ENCODE measurements at regions not wholly inside any gene's neighbourhood (a gene's known extent, or its start where the extent isn't known, plus 50 kb on each side); places are given as distances from the start of the nearest gene placed in this dataset.

DNA sequence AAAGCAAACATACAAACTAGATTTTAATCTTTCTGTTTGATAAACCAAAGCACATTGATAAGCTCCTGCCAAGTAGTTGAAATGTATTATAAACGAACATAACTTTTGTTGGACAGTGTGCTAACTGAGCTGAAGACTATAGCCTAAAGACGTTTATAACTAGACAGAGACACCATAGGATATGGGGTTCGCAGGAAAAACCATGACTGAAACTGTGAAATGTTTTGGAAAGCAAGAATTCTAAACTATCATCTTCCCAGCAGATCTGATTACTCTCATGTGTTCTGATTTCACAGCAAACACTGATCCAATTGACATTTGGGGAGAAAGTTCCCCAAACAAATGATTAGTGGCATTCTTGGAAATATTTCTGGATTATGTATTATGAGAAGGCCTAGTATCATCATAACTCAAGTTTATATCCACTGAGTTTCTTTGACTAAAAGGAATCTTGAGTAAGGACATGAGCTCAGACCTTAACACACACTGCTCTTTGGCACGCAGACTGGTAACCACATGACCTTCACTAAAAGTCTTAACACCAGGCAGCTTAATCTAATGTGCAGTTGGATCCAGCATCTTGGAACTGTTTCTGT is 375.2 kb downstream of the ZNF608 start:
- DNase-seq (ENCODE audit: low spot score), result no peak

DNA sequence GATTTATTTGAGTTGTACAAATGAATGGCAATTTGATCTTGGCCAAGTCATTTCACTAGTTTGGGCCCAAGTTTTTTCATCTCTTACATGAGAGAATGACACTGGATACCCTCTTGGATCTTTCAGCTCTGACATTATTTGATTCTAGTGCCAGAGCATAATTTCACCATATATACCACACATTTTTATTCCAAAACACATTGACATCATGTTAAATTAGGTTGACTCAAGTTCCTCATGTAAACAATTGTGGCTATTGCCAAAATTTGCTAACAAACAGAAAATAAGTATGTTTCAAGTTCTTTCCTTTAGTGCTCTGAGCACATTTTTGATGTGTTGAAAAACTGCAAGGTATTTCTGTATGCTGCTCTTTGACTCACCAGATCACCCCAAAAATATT is 375.8 kb downstream of the ZNF608 start:
- no peak for DNase-seq (ENCODE audit: low spot score)

DNA sequence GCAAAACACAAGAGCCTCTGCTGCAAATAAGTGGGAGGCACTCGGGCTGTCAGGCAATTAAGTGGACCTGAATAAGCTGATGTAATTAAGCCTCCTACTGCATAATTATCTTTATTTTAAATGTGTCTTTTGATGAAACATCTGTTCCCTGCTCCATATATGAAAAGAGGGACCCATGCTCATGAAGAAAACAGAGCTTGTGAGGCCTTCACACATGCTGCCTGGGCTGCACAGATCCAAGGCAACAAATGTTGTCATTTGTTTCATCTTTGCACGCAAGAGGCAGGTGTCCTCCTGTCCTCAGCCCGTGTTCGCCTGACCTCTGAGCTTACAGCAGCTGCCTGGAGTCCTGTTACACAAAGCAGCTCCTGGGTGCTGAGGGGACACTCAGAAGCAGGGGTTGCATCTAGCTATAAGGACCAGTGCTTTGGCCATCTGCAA is 381.1 kb downstream of the ZNF608 start:
- DNase-seq (ENCODE audit: low spot score), result no peak

DNA sequence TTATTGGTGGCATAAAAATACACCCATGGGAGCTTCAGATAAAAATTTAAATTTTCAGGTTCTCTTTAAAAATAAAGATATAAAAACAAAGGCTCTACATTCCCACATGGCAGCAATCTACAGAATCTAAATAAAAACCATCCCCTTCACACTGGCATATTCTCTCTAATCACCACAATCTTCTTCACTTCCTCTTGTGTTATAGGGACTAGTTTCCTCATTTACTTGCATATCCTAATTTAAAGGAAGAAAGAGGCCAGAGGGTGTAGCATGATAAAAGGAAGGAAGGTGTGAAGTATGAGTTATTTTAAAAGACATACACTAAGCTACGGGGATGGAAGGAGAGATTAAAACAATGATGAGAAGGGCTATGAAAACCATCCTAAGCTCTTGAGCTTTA is 390.5 kb downstream of the ZNF608 start:
- DNase-seq (ENCODE audit: low spot score), result no peak

DNA sequence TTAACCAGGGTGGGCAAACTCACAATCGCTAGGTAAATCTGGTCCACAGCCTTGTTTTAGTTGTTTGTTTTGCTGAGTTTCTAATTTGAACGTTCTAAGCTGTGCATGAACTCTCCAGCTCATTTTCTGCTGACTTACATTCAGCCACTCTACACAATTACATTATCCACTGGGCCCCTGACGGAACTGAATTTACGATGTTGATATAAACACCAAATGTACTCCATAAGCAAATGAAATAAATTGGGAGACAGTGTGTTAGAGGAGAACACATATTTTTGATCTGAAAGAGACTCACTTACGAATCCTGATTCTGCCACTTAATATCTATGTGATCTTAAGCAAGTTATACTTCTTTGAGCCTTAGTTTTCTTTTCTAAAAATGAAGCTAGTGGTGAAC is 393.4 kb downstream of the ZNF608 start:
- no peak for DNase-seq (ENCODE audit: low spot score)

DNA sequence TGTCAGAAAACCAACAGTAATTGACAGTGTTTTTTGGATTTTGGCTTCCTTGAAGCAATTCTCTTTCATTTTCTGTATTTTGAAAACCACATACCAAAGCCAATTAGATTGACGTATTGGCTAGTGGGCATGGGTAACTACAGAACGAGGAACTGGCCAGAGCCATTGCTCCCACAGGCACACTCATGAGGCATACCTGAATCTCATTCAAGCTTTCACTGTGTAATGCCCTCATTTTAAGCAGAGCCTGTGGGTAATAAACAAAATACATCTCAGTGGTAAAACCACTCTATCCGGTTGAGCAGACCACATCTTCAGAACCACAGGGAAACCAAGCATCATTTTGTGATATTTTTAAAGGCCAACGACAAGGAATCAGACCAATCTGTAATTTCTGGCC is 394.1 kb downstream of the ZNF608 start:
- no peak for DNase-seq (ENCODE audit: low spot score)

DNA sequence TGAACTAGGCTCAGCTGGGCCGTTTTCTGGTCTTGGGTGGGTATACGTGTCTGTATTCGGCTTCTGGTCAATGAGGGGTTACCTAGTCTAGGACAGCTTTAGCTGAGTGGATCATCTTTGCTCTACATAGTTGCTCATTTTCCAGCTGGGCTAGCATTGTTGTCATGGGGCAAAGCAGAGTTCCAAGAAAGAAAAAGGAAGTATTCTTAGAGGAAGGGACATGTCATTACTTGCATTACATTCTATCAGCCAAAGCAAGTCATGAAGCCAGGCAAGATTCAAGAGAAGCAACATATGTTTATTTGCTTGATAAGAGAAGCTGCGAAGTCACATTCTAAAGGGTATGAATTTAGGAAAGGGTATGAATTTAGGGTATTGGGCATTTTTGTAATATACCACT is 396.5 kb downstream of the ZNF608 start:
- DNase-seq (ENCODE audit: low spot score), result no peak

DNA sequence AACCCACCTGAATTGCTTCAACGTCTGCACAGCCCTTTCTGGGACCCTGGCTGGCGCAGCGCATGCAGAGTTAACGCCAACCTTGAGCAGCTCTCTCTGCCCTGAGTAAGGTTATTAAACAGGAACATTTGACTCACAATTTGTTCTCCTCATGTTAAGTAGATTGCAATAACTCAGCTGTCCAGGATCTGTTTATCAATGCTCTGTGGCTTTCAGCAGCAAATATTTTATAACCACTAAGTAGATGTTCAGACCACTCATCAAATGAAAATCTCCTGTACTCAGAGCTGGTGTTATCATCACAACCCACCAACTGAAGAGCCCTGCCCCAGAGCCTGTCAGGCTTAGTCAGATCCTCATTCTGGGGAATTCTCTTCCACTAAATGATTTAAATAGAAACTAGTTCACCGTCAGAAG is 403.0 kb downstream of the ZNF608 start:
- DNase-seq (ENCODE audit: low spot score), result no peak

DNA sequence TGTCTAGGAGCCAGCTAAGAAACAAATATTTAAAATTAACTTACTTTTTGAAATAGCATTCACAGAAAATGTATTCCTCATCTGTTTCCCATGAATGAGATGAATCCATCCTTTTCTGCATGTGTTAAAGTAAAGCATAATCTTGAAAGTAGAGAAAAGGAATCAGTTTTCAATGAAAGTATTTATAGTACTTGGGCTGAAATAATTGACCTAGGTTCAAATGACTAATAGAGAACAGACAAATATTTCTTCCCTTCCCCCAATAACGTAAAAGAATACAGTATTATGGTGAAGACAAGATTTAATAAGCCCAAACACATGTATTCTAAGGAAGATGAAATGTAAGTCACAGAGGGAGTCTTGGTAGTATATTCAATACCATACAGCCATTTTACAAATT is 403.5 kb downstream of the ZNF608 start:
- no peak for DNase-seq (ENCODE audit: low spot score)

DNA sequence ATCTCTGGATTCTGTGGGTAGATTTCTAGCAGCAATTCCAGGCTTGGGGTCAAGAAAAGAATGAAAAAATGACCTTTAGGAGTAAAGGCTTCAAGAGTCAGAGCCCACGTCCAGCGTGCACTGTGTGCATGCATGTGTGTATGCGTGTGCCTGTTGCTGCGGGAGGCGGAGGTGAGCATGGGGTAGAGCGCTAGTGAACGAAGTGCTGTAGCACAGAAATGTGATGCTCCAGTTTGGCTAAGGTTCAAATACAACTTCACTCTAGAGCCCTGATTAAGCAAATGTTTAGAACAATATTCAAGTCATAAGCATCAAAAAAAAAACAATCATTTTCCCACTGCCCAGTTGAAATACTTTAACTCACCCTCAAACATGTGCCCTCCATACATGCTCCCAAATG is 403.9 kb downstream of the ZNF608 start:
- no peak for DNase-seq (ENCODE audit: low spot score)

DNA sequence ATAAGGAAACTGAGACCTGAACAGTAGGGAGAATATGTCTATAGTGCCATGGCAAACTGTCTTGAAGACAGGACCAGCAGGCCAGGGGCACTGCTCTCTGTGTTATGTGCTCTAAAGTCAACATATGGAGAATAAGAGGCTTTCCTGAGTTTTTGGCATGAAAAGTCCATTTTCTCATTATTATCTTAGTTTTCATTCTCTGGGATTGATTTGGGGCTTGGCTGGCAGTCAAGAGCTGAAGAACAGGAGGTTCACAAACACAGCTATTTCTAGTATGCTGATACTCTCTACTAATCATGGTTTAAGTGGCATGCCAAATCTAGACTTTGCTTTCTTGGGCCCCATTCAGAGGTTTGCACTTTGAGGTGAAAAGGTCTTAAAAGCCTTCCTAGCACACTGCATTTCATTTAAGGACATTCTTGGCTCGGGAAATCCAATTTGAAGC is 404.4 kb downstream of the ZNF608 start:
- no peak for DNase-seq (ENCODE audit: low spot score)

DNA sequence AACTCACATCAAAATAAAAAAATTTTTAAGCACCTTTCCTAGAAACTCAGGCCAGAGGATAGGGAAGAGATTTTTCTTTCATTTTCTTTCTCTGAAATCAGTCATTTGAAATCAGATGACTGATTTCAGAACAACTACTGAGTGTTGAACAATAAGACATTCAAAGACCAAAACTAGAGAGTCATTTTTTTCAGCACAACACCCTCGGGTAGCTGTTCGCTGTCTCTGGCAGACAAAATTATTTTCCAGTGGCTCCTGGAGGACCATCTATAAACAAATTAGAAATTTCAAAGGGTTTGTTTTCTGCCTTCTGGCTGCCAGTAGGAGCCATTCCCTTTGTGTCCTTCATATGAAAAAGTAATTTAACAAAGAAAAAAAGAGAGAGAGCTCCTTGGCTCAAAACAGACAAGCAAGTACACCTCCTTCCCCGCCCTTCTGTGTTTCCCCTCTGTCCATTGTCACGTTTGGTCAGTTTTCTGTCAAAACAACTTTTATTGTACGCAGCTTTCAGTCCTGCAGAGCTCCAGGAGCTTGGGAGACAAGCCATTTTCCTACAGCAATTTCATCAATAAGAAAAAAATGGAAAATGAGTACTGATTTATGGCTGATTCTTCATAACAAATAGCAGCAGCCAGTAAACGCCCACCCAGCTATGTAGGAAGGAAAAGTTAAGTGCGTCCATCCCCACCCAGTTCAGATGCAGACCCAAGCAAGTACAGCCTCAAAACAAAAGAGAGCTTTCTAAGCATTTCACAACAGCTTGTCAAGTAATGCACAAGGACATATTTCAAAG is 405.2 kb downstream of the ZNF608 start:
- peak; percentile 9 for DNase-seq (ENCODE audit: low spot score)

DNA sequence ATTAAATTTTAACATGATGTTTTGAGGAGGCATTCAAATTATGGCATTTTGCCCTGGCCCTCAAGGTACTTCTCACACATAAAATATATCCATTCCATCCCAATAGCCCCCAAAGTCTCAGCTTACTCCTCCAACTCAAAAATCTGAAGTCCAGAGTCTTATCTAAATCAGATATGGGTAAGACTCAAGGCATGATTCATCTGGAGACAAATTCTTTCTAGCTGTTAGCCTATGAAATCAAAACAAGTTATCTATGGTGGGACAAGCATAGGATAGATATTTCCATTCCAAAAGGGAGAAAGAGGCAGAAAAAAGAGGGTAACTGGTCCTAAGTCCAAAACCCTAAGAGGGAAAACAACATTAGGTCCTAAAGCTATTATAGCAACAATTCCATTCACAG is 408.4 kb downstream of the ZNF608 start:
- DNase-seq (ENCODE audit: low spot score), result no peak

DNA sequence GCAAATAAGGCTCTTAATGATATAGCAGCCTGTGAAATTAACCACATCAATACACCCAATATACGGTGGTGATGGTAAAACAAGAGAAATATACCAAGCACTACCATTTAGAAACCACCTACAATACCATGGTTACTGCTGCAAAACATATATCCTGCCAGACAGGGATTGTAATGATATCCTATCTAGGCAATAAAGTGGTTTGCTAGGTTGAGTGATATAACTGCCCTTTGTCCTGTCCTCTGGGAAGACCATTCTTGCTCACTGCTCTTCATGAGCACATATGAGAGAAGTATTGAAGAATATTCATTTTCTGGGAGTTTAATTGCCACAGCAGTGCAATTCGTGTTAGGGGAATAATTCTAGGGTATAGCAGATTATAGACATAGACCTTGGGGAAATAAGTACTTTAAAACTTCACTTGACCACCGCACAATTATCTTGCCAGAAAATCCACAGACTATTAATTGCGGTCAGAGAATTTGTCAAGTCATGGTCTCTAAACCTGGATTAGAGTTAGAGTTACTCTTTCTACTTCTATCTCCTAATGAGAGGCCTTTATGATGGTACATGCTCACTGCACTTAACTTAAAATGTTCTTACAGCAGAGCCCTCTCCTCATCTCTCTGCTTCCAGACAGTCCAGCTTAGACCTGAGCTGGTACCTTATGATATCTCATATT is 413.0 kb downstream of the ZNF608 start:
- no peak for DNase-seq (ENCODE audit: low spot score)

DNA sequence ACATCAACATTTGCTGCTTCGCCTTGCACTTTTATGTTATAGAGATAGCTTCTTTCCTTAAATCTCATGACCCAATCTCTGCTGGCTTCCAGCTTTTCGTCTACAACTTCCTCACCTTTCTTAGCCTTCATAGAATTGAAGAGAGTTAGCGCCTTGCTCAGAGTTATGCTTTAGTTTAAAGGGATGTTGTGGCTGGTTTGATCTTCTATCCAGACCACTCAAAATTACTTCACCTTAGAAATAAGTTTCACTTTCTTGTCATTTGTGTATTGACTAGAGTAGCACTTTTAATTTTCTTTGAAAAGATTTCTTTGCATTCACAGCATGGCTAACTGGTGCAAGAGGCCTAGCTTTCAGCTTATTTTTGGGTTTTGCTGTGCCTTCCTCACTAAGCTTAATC is 414.2 kb downstream of the ZNF608 start:
- no peak for DNase-seq (ENCODE audit: low spot score)

DNA sequence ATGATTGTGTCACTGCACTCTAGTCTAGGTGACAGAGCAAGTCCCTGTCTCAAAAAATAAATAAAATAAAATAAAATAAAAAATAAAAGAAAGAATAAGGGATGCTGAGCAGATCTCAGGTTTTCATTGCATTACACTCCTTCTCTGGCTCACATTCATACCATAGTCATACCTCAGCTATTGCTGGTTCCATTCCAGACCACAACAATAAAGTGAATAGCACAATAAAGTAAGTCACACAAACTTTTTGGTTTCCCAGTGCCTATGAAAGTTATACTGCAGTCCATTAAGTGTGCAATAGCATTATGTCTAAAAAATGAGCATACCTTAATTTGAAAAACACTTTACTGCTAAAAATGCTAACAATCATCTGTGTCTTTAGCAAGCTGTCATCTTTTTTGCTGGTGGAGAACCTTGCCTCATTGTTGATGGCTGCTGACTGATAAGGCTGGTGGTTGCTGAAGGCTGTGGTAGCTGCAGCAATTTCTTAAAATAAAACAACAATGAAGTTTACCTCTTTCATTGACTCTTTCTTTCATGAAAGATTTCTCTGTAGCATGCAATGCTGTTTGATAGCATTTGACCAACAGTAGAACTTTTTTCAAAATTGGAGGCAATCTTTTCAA is 415.7 kb downstream of the ZNF608 start:
- DNase-seq (ENCODE audit: low spot score), result no peak

DNA sequence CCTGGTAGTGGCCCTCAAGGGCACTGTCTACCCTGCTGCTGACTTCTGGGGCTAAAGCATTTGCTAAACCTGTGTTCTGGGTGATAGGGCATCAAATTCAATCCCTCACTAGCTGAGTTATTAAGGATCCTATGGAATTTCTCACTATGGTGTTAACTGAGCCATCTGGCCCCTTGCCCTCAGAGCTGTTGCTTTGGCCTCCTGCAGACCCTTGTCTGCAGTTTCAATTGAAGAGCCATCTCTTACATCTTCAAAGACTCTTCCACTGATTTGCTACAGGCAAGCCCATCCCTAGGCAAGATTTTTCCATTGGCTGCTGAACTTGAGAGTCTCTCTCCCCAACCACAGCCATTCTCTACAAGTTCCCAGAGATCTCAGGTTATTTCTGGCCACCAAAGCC is 418.2 kb downstream of the ZNF608 start:
- no peak for DNase-seq (ENCODE audit: low spot score)

DNA sequence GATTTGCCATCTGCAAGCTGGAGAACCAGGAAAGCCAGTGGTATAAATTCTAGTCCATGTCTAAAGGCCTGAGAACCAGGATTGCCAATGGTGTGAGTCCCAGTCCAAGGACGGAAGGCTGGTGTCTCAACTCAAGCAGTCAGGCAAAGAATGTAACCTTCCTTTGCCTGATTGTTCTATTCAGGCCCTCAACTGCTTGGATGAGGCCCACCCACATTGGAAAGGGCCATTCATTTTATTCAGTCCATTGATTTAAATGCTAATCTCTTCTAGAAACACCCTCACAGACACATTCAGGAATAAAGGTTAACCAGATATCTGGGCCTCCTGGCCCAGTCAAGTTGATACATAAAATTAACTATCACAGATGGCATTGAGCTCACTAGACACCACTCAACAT is 427.8 kb downstream of the ZNF608 start:
- no peak for DNase-seq (ENCODE audit: low spot score)

DNA sequence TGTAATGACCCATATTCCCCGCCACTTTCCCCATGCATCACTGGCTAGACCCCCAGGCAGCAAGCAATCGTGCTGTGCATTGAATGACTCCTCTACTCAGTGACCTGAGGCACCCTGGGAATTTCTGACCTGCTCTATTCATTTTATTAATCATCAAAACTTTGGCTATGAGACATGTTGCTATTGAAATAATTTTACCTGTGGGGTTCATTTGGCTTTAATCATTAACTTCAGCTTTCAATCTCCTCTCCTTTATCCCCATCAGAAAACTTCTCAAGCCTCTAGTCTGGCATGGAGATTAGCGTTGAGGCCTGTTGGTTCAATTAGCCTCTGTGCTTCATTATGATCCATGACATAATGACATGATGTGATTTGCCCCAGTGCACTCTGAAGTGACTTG is 429.0 kb downstream of the ZNF608 start:
- DNase-seq (ENCODE audit: low spot score), result no peak

DNA sequence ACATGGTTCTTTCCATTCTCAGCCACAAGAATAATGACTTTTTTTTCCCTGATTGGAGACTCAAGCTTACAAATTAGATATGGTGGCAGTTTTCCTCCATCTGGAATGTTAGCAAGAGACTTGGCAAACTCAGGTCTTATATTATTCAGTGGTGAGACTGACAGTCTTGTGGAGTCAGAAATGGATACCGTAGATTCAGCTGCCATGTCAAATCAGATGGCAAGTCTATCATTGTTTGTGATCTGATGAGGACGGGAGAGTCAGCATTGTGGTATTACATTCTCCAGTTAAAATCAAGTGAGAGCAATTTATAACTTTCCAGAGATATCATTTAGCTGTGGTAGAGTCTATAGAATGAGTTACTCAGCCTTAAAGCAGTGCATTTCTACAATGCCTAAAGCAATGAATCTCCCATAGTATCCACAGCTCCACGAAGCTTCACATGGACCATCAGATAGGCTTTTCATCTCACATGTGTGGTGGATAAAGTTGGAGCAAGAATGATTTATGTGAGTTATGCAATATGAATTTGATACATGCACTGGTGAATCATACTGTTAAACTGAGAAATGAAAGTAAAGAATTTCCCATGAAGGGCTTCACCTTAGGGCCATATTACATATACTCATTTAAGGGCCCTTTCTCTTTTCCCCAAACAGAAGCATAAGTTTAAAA is 430.6 kb downstream of the ZNF608 start:
- no peak for DNase-seq (ENCODE audit: low spot score)

DNA sequence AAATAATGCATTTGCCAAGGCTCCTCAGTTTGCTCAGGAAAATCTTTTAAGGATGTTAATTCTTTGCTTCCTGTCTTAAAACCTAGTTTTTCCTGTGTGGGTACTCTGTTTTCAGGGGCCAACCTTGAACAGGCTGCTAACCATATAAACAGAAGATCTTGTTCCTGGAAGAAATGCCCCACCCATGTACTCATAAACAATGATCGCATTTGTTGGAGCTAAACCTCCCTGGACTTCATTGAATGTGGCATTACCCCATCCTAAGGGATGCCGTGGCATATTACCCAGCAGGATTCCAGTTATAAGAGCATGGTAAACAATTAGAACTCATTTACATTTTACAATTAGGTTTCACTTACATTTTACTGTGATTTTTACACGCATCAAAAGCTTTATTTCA is 436.0 kb downstream of the ZNF608 start:
- DNase-seq (ENCODE audit: low spot score), result peak; percentile 33

DNA sequence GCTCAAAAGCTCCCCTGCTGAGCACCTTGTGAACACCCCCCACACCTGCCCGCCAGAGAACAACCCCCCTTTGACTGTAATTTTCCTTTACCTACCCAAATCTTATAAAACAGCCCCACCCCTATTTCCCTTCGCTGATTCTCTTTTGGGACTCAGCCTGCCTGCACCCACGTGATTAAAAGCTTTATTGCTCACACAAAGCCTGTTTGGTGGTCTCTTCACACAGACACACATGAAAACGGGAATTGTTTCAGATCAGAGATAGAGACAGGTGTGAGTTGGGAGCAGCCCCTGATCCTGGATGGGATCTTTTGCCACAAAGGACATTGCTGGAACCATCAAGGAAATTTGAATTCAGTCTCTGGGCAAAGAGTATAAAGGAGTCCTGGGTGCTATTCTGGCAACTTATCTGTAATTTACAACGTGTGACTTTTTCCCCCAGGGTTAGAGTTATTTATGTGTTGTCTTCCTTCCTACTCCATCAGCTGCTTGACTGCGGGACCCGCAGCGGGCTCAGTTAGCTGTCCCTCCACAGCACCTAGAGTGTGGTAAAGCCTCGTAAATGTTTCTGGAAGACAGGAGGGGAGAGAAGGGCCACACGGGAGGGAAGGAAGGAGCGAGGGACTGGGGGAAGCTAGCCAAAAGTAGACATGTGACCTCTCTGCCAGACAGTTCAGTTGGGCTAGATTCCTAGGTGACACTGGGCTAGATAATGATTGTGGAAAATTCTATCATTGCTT is 437.0 kb downstream of the ZNF608 start:
- no peak for DNase-seq (ENCODE audit: low spot score)

Measured in COLO829 (cell line).